GM19035 (cell line): ENCODE measurements at regions not wholly inside any gene's neighbourhood (a gene's known extent, or its start where the extent isn't known, plus 50 kb on each side); places are given as distances from the start of the nearest gene placed in this dataset.
A peak's percentile ranks its signal among the peaks of the same experiment; 100 is the strongest.

Experiments
- ATAC-seq: cut with Tn5 transposase; IDR thresholded peaks from one replicate; pipeline ENCODE4 v1.9.1; 2021; ENCODE audit not compliant: unreplicated experiment

GRCh38 chr9:7961076-7961475, 161.5 kb upstream of the DMAC1 start:
- ATAC-seq = no peak

DNA sequence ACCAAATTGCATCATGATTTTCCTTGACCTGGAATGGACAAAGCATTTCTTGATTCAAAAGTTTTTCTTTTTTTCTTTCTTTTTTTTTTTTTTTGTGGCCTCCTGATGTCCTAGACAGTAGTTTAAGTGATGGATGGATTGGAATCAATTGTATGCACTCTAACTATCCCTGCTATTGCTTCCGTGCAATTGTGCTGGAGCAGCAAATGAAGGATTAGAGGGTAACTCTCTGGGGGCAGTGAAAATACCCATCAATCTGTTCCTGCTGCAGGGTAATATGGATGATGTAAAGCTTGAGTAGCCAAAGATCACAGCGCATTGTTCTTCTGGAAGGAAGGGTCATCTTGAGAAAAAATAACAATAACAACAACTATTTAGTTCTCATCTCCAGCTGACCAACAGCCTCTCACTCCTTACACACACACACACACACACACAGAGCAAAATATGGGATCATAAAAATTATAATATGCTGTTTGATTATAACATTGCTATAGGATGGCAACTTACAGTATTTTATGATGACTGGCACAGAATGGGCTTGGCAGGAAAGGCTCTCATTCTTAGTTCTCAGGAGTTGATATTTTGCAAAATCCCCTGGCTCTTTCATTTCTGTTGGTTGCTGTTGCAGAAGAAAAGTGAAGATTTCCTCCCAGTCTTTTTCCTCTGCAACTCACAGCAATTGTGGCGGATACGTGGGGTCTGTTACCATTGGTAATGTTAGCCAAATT, 160.9 kb upstream of the DMAC1 start:
- ATAC-seq = no peak

GRCh38 chr9:7957803-7958202, 158.2 kb upstream of the DMAC1 start:
- ATAC-seq = no peak

DNA sequence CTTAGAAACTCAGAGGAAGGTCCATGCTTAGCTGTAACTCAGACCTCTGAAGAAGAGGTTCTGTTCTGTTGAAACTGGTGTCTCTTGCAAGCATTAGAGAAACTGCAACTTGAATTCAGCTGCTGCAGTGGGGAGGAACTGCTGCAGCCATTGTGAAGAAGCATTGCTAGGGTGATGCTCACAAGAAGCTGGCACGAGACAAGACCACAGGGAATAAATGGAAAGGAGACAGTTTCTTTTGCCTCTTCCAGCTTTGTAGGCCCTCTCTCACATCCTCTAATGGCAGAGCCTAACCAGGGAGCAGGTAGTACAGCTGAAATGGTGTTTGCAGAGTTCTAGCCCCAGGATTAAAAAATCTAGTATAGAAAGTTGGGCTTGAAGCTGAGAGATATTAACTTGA, 148.0 kb upstream of the DMAC1 start:
- ATAC-seq = no peak

- no peak for ATAC-seq
Measured at GRCh38 chr9:7946458-7946857, 146.9 kb upstream of the DMAC1 start.

DNA sequence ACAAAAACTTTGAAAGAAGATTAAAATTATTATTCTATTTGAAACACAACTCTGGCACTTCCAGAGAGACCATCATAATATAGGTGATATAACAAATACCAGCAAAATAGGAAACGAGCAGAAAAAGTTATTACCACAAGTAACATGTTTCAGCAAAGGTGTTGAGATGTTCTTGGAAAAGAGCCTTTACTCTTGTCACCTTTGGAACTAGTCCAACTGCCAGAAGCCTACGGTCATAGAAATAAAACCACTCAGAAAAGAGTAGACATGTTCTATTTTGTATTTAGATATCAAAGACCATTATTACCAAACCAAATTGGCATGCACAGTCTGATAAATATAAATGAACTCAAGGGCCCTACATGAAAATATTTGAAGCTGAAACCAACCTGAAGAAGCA, 145.0 kb upstream of the DMAC1 start:
- ATAC-seq = no peak

GRCh38 chr9:7937761-7938491, 138.3 kb upstream of the DMAC1 start:
- no peak for ATAC-seq

GRCh38 chr9:7936996-7937395, 137.4 kb upstream of the DMAC1 start:
- no peak for ATAC-seq

GRCh38 chr9:7936163-7936562, 136.6 kb upstream of the DMAC1 start:
- peak; percentile 6 for ATAC-seq

- peak; percentile 58 for ATAC-seq
Measured at GRCh38 chr9:7935681-7936080, 136.1 kb upstream of the DMAC1 start.

DNA sequence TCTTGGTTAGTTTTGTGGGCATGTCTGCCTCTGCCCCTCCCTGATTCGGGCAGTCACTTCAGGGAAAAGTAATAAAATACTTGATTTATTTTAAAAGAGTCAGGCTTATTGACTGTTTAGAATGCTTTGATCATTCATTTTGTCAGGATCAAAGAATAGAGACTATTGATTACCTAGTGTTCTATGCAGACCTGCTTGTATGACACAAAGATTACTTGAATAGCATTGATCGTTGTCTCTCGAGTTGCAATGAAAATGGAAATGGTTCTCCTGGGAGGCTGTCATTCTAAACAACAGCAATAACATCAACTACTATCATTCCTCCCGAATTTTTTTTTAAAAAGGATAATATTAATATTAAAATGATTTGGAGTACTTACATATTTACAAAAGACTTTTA, 133.2 kb upstream of the DMAC1 start:
- ATAC-seq = no peak

DNA sequence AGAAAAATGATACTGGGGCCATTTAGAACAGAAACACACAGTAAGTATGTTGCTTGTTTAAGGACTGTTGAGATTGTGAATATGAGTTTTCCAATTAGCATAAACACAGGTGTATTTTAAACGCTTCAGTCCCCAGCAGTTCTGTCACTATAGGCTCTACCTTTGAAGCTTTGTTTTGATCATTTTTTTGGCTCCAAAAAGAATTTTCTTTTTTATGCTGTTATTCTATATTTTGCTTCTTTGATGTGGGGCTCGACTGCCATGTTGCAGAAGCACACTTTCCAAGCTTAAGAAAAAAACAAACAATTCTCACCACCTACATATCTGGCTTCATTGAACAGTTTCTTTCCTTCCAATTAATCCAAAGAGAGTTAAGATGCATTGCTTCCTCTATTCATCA, 131.0 kb upstream of the DMAC1 start:
- no peak for ATAC-seq

GRCh38 chr9:7921545-7922197, 122.1 kb upstream of the DMAC1 start:
- no peak for ATAC-seq

- no peak for ATAC-seq
Measured at GRCh38 chr9:7912037-7912535, 112.5 kb upstream of the DMAC1 start.

GRCh38 chr9:7910426-7911020, 110.9 kb upstream of the DMAC1 start:
- ATAC-seq = no peak

DNA sequence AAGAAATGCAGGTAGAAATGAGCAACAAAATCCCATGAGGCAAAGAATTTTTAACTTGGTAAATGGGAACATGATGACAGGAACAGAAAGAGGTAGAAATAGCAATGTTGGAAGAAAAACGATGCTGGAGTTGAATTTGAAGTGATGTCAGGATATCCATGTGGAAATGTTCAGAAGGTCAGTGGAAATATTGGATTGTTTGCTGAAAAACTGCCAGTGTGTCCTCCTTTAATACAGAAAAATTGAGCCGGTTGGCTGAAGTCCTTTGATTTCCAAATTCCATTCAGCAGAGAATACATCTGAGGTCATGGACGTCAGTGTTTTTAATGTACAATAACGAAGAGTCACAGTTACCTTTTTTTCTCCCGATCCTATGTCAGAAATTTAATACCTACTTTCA, 110.0 kb upstream of the DMAC1 start:
- ATAC-seq = no peak

DNA sequence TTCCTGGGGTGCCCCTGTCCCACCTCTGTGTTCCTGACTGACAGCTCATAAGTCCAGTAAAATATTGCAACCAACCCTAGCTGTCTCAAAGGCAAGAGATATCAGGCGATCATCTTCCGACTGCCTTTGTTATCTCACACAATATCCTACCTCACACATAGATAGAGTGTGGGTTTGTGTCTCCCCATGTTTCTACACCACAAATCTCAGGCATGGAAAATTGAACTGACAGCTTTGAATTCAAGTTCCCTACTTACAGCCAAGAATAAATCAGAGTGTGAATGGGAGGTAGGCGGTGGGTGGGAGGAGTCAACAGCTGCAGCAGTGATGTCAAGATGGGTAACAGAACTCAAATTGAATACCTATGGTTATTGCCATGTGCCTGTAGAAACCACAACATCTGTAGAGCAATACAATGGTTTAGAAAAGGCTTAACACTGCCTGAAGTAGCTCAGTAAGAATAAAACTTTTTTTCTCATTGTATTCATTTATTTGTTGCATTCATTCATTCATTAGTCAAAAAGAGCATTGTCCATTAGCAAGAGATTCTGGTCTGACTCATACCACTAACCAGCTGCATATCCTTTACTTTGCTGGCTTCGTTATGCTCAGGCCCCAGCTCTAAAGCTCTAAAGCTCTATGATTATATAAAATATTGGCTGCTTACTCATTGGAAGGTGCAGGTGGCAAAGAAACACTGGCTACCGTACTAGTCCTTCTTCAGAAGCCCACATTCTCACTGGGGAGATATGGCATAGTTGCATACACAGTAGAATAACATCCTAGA, 108.2 kb upstream of the DMAC1 start:
- ATAC-seq = no peak

DNA sequence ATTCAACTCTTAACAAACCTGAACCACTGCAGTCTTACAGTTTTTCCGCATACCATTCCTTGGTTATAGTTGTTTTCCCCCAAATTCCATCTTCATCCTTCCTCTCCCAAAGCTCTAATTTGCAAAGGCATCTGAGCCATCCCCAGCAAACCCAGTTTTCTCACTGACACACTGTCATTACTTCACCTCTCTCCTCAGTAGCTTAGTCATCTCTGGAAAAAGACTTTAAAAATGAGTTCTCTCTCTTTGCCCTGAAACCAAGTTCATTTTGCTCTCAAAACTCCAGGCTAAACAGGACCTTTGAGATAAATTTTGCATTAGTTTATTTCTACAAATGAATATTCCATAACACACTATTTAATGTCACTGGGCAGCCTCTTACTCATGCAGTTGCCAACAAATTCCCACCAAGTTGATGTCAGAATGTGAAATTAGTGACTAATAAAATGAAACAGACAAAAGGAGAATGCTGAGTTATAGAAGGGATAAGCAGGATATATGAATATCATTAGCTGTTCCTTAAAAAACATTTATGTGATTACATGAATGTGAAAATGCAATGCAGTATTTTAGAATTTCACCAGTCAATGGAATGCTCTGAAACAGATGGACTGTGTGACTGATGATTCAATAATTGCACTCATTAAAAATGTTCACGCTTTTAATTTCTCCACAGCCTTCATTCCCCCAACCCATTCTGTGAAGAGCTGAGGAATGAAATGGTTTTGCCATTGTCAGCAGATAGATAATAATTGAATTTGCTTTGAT, 107.4 kb upstream of the DMAC1 start:
- no peak for ATAC-seq

- ATAC-seq = no peak
Measured at GRCh38 chr9:7901621-7902020, 102.0 kb upstream of the DMAC1 start.

DNA sequence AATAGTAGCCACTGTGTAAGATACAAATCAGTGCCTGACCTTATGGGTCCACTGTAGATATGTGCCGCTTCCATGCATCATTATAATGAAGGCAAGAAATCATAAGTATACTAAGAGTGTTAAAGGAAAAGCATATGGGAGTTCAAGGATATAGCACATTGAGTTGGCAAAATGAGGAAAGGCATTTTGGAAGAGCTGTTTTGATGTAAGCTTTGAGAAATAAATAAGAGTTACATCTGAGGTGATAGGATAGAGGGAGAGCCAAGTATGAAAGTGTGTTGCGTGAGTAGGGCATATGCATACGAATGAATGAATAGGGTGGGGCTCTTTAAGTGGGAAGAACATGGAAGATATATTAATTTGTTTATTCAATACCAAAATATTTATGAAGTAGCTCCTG, 101.0 kb upstream of the DMAC1 start:
- ATAC-seq = no peak
